ENCODE measurements at regions not wholly inside any gene's neighbourhood (a gene's known extent, or its start where the extent isn't known, plus 50 kb on each side); places are given as distances from the start of the nearest gene placed in this dataset.
"Not testable (repeated sequence)": the region's sequence is repeated elsewhere in the genome, so short reads cannot be mapped to it uniquely, and the experiment has no call there.

- no peak for DNase-seq
Observed at GRCh38 chr6:19156443-19156842, 680.7 kb upstream of the ID4 start.

GRCh38 chr6:19157486-19157885 lies 679.7 kb upstream of the ID4 start:
- no peak for DNase-seq

GRCh38 chr6:19158586-19158985 lies 678.6 kb upstream of the ID4 start:
- DNase-seq: no peak

GRCh38 chr6:19159089-19159488 lies 678.1 kb upstream of the ID4 start:
- DNase-seq: no peak

GRCh38 chr6:19159561-19159960 lies 677.6 kb upstream of the ID4 start:
- no peak for DNase-seq

- DNase-seq: no peak
Observed at GRCh38 chr6:19160081-19160730, 677.0 kb upstream of the ID4 start.

- no peak for DNase-seq
Observed at GRCh38 chr6:19167251-19167650, 669.9 kb upstream of the ID4 start.

- DNase-seq: no peak
Observed at GRCh38 chr6:19169366-19169765, 667.8 kb upstream of the ID4 start.

GRCh38 chr6:19175023-19175422 lies 662.1 kb upstream of the ID4 start:
- DNase-seq: no peak

GRCh38 chr6:19180348-19181072 lies 656.7 kb upstream of the ID4 start:
- DNase-seq: peak; percentile 70

GRCh38 chr6:19181211-19181610 lies 656.0 kb upstream of the ID4 start:
- DNase-seq: peak; percentile 36

- DNase-seq: no peak
Observed at GRCh38 chr6:19193624-19194023, 643.5 kb upstream of the ID4 start.

GRCh38 chr6:19204445-19204844 lies 632.7 kb upstream of the ID4 start:
- DNase-seq: no peak

- no peak for DNase-seq
Observed at GRCh38 chr6:19205076-19205475, 632.1 kb upstream of the ID4 start.

- DNase-seq: no peak
Observed at GRCh38 chr6:19209202-19209601, 628.0 kb upstream of the ID4 start.

GRCh38 chr6:19210849-19211590 lies 626.1 kb upstream of the ID4 start:
- no peak for DNase-seq

- DNase-seq: no peak
Observed at GRCh38 chr6:19214231-19214630, 622.9 kb upstream of the ID4 start.

- DNase-seq: peak; percentile 48
Observed at GRCh38 chr6:19219931-19220330, 617.2 kb upstream of the ID4 start.

- DNase-seq: no peak
Observed at GRCh38 chr6:19231878-19232561, 605.1 kb upstream of the ID4 start.

GRCh38 chr6:19245656-19246055 lies 591.5 kb upstream of the ID4 start:
- DNase-seq: no peak

GRCh38 chr6:19247181-19247580 lies 590.0 kb upstream of the ID4 start:
- not testable (repeated sequence) for DNase-seq

- DNase-seq: not testable (repeated sequence)
Observed at GRCh38 chr6:19256123-19256522, 581.0 kb upstream of the ID4 start.

All from renal pelvis (tissue), 1 donor.